Right lobe of liver (tissue), 6 donors: ENCODE measurements at regions not wholly inside any gene's neighbourhood (a gene's known extent, or its start where the extent isn't known, plus 50 kb on each side); places are given as distances from the start of the nearest gene placed in this dataset.

Experiments used
- ATAC-seq, 4 donors: fragments of 200-7000 bp; cut with Tn5 transposase; one replicate each; pipeline ENCODE4 v1.9.1; 2020; ENCODE audit warnings: mild to moderate bottlenecking in 4 of 4, moderate library complexity in 4 of 4
- DNase-seq, 3 donors: peaks; one replicate each; pipeline ENCODE4 v3.0.0-alpha.2; 2020
- H3K27ac ChIP-seq, 3 donors: fragments of 200-600 bp; one replicate each; pipeline ENCODE4 v1.8.0; 2022
- H3K27me3 ChIP-seq, 2 donors: fragments of 200-600 bp; one replicate each; pipeline ENCODE4 v1.8.0; 2022
- H3K36me3 ChIP-seq, 4 donors: fragments of 200-600 bp; sonication (generic) in 1 of 4; one replicate each; pipeline versions ENCODE4 v1.5.1 to v1.8.0; 2017 to 2022; ENCODE audit warnings: control low read depth in 1 of 4
- H3K4me1 ChIP-seq, 4 donors: fragments of 200-600 bp; sonication (generic) in 1 of 4; one replicate each; pipeline versions ENCODE4 v1.5.1 to v1.8.0; 2017 to 2022; ENCODE audit warnings: control low read depth in 1 of 4
- H3K4me3 ChIP-seq, 3 donors: fragments of 200-600 bp; one replicate each; pipeline ENCODE4 v1.8.0; 2022
- H3K9me3 ChIP-seq, 4 donors: fragments of 200-600 bp; sonication (generic) in 1 of 4; one replicate each; pipeline versions ENCODE4 v1.5.1 to v1.8.0; 2017 to 2022; ENCODE audit warnings: control low read depth in 1 of 4
- POLR2A ChIP-seq: fragments of 450-650 bp; IDR thresholded peaks from one replicate; pipeline ENCODE4 v1.6.1; 2017; ENCODE audit warnings: antibody characterized with exemption, mild to moderate bottlenecking
- WGBS: methylation state at CpG from one replicate; pipeline ENCODE4 v1.1.6; 2018; ENCODE audit warnings: low coverage, low lambda C conversion rate; ENCODE audit not compliant: insufficient coverage; ENCODE audit errors: missing lambda C conversion rate; 5-methylcytosine and 5-hydroxymethylcytosine counted together
- intact Hi-C, 2 donors: fragments of 100-400 bp; cut with DNase I; formaldehyde crosslinking; loops; one replicate each; pipeline versions ENCODE4 v1.11.2 to v1.14.1; 2022
- TF ChIP-seq, protein P1 (sequence below), 4 donors: fragments of 200-600 bp in 3 of 4; fragments of 450-650 bp in 1 of 4; IDR thresholded peaks; one replicate each; pipeline versions ENCODE4 v1.5.1 to v1.8.0; 2016 to 2022; ENCODE audit warnings: antibody characterized with exemption in 4 of 4, mild to moderate bottlenecking in 2 of 4
- donor health status: DM: no; HTN: yes; CAD: no.
- donor health status: DM: no; HTN: no; CAD: no.
- donor health status: DM: no; HTN: no; CAD: no.
- donor health status: DM: no; HTN: yes; CAD: no.
- donor health status: DM: no; HTN: yes; CAD: no.

DNA sequence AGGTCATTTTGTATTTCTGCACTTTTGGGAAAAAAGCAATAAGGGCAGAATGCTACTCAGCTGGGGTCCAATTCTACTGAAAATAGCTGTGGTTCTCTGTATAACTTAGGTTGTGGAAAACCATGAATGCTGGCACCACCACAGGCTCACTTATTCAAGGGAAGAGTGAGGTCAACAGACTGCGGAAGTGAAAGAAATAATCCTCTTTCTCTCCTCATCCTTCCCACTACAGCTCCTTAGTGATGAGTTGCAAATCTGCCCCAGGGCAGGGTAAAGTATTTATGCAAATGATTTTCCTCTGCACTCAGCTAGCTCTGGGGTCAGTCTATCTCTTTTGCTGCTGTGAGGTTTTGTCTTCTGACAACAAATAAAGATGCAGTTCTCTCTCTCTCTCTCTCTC, 74.1 kb upstream of the PTPRZ1 start:
- TF ChIP-seq, protein P1, sequence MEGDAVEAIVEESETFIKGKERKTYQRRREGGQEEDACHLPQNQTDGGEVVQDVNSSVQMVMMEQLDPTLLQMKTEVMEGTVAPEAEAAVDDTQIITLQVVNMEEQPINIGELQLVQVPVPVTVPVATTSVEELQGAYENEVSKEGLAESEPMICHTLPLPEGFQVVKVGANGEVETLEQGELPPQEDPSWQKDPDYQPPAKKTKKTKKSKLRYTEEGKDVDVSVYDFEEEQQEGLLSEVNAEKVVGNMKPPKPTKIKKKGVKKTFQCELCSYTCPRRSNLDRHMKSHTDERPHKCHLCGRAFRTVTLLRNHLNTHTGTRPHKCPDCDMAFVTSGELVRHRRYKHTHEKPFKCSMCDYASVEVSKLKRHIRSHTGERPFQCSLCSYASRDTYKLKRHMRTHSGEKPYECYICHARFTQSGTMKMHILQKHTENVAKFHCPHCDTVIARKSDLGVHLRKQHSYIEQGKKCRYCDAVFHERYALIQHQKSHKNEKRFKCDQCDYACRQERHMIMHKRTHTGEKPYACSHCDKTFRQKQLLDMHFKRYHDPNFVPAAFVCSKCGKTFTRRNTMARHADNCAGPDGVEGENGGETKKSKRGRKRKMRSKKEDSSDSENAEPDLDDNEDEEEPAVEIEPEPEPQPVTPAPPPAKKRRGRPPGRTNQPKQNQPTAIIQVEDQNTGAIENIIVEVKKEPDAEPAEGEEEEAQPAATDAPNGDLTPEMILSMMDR (IDR thresholded peaks at IDR 0.05), result no peak

DNA sequence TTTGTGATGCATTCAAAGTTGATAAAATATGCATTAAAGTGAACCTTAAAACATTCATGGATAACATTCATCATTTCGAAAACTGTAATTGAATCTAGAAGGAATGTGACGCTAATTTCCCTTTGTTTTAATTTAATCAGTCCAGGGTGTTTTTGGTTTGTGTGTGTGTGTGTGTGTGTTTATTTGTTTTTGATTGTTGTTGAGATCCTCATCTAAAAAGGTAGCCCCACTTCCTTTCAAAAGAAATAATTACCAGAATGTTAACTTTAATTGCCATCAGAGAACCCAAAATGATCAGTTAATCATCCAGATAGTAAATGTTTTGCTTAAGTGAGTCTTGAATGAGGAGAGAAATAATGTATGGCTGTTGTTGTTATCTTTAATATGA, 74.5 kb upstream of the PTPRZ1 start:
- intact Hi-C loops, result no loop called here
- H3K36me3 ChIP-seq, result no peaks in the 10 kb centered on the region
- WGBS, result 76% methylated on average over 2 of the region's 2 CpGs
- H3K27me3 ChIP-seq, result no peaks in the 10 kb centered on the region
- TF ChIP-seq POLR2A, result no peak
- TF ChIP-seq, protein P1 (IDR thresholded peaks at IDR 0.05), result no peak
- DNase-seq, result no peak
- H3K9me3 ChIP-seq, result no peaks in the 10 kb centered on the region
- H3K27ac ChIP-seq, result no peak overlapping the region
- H3K4me3 ChIP-seq, result no peak overlapping the region
- no peak for ATAC-seq
- H3K4me1 ChIP-seq, result no peaks in the 10 kb centered on the region

More for the DNA sequence above, 74.1 kb upstream of the PTPRZ1 start:
- Histone ChIP-seq H3K36me3 (no peaks in the 10 kb centered on the region), H3K4me1 (no peaks in the 10 kb centered on the region), H3K27me3 (no peaks in the 10 kb centered on the region), H3K4me3 (no peak overlapping the region), H3K9me3 (no peaks in the 10 kb centered on the region), H3K27ac (no peak overlapping the region)
- DNase-seq (no peak), ATAC-seq (no peak)
- 29% methylated on average over 1 of the region's 1 CpG for WGBS
- intact Hi-C loops, result no loop called here

DNA sequence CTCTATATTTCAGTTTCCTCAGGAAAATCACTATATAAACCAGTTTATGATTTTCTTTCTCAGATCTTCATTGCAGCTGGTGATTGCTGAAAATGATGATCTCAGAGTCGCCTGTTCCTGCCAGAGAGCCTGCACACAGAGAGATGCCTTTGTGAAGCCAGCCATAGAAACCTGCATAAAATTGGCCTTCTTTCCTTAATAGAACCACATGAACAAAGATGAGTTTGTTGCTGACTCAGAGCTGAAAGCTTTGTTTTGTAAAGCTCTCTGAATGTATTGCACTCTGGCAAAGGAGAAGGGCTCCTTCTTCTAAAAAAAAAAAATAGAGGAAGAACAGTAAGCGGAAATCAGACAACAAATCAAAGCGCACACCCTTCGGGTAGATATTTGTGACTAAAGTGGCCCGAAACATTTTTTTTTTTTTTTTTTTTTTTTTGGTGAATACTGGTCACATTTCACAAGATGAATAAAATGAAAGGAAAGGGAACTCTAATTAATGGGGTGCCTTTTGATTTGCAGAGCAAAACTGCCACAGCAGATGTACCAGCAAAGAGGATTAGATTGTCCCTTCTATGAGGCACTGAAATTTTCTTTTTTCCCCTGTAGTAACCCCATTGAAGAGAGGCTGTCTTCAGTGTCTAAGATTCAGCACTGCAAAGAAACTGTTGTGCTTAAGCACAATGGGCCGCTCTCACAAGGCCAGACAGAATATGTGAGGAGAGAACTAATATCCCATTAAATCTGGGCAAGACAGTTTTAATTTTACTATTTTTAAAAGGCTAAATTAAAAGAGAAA, 75.1 kb upstream of the PTPRZ1 start:
- WGBS, result 66% methylated on average over 6 of the region's 6 CpGs
- intact Hi-C loops, result no loop called here
- TF ChIP-seq, protein P1 (IDR thresholded peaks at IDR 0.05), result no peak
- TF ChIP-seq POLR2A, result no peak
- DNase-seq (no peak), ATAC-seq (no peak)
- Histone ChIP-seq H3K9me3 (no peaks in the 10 kb centered on the region), H3K36me3 (no peaks in the 10 kb centered on the region), H3K4me3 (no peak overlapping the region), H3K27ac (no peak overlapping the region), H3K27me3 (no peaks in the 10 kb centered on the region), H3K4me1 (no peaks in the 10 kb centered on the region)

GRCh38 chr7:121796936-121797656, 75.9 kb upstream of the PTPRZ1 start:
- Histone ChIP-seq H3K27ac (no peak overlapping the region), H3K4me1 (no peaks in the 10 kb centered on the region), H3K4me3 (no peak overlapping the region), H3K27me3 (no peaks in the 10 kb centered on the region), H3K9me3 (no peaks in the 10 kb centered on the region), H3K36me3 (no peaks in the 10 kb centered on the region)
- no peak for DNase-seq
- ATAC-seq, result no peak
- intact Hi-C loops, result no loop called here
- 50% methylated on average over 7 of the region's 7 CpGs for WGBS
- TF ChIP-seq POLR2A, result no peak
- TF ChIP-seq, protein P1 (IDR thresholded peaks at IDR 0.05), result no peak
